Umbilical cord (tissue), 1 donor: ENCODE measurements at regions not wholly inside any gene's neighbourhood (a gene's known extent, or its start where the extent isn't known, plus 50 kb on each side); places are given as distances from the start of the nearest gene placed in this dataset.

Experiments
- DNase-seq: peaks from one replicate; pipeline ENCODE4 v3.0.0-alpha.2; 2015; ENCODE audit warnings: low spot score

DNA sequence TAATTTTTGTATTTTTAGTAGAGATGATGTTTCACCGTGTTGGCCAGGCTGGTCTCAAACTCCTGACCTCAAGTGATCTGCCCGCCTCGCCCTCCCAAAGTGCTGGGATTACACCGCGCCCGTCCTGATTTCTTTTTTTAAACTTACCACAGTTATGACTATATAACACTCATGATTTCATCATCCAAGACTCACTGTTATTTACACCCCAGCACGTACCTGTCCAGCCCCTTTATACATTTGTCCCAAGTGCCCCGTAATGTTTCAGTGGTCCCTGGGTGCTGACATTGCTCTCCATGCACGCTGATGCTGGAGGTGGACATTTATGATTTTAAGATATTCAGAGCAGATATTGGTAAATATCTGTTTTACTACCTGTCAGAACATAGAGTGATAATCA lies 219.9 kb upstream of the GMDS start:
- no peak for DNase-seq

DNA sequence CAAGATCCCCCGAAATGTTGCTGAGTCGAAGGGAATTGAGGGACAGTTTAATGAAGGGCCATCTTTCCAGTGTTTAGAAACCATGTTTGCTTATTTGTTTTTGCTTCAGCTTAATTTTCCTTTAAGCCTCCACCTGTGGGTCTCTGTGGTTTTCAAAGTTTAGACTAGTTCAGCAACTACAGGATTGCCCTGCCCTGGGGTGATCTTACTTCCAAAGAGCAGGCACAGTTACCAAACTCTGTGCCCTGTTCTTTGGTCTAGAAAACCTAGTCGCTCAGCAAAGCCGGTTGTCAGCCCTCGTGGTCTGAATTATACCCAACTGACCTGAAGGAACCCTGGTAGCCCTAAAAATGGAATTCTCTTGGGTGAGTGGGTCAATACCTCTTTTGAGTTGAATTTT lies 219.2 kb upstream of the GMDS start:
- no peak for DNase-seq

DNA sequence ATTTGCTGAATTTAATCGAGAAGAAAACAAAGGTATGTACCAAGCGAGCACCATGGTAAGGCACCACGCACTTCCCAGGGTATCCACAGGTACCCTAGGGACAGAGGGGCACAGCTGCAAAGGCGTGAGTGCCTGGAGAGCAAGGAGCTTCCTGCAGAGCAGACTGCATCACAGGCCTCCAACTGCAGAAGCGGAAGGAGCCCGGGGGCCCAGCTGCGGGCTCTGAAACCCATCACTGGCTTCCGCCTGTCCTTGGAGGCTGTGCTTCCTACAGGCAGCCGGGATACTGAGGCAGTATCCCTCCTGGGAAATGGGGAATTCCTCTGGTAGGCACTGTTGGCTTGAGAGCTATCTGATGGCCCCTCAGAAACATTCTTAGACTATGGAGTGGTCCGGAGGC lies 217.4 kb upstream of the GMDS start:
- no peak for DNase-seq

DNA sequence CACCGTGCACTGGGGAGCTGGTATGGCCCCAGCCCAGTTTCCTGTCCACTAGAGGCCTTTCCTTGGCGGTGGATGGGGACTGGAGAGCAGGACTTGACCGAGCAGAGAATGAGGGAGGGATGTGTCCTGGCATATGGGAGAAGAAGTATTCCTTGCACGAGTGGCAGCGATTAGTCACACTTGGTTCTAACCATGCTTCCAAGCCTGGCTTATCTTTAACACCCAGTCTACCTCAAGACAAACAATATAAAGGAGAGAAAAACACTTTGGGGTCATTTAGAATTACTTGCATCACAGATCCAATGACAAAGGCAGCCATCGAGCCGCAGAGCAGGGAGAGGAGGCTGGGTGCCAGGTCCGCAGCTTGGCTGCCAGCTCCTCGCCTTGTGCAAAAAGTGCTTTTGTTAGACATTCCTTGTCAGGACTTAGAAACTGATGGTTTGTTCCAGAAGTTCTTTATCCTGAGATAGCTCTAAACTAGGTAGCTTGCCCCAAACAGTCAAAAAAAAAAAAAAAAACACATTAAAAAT lies 214.9 kb upstream of the GMDS start:
- DNase-seq, result no peak

DNA sequence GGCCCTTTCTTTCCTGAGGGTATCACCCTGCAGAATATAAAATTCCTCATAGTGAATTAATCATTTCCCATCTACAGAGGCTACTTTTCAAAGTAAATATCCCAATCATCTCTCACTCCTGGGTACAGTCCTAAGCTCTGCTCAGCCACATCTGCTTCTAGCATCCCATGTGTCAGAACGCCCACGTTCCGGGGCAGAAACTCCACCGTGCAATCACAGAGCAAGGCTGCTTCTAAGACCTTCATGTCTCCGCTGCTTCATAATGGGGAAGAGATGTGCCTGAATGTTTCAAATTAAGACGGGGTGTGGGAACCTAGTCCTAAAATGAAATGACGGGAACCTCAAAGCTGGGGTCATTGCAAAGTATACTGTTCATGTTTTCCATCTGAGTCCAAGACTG lies 208.8 kb upstream of the GMDS start:
- DNase-seq, result no peak

DNA sequence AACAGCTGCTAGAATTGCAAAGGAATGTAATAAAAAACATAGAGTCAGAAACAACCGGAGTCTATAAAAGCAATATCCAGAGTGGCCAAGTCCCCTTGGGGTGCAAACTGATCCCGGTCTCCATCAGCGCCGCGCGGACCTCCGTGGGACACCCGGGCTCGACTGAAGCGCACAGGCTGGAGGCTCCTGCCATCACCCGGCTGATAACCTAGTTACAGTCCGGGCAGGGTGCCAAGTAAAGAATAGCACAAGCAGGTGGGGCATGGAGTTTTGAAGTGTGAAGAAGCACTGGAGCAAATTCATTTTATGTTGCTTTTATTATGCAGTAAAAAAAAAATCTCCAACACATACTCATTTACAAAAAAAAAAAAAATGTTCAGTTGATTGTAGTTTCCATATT lies 205.1 kb upstream of the GMDS start:
- peak; percentile 33 for DNase-seq

DNA sequence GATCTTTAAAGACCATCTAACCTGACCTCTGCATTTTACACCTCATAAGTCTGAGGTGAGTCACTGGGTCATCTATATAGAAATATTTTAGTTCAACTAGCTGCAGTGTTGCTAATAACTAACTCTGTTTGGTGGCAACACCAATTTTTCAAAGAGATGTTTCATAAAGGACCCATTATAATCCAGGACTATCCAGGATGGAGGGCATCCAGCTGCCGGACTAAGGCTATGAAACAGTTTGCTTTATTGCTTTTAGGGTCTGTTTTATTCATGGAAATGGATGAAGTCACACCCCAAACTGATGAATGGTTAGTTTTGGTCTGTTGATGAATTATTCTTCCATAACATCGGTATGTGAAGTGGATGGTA lies 204.2 kb upstream of the GMDS start:
- no peak for DNase-seq

DNA sequence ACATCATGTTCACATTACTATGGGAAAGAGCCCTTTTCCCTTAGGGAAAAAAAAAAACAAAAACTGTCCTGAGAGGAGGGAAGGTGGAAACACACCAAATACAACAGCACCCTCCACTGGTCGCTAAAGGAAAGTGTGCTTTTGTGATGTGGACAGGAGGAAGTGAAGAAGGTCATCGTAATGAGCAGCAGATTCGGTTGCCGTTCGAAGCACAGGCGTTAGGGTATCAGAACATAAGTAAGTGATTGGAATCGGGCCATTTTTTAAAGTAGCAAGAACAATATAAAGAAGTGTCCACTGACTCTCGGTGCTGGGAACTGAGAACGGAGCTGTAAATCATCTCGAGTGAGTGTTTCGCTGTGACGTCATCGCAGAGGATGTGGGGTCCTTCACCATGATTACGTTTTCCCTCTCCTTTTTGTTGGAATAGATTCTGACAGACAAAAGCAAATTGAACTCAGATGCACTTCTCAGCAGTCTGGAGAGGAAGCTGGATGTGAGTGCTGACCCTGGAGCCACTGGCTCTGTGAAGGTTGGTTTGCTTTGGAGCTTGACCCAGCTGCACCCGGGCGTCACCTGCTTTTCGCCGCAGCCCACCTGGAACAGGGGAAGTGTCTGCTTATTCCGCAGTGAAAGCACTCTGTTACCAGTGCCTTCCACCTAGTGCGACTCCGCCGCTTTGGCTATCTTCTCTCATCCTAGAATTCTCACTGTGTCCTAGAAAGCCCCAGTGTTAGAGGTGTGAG lies 203.6 kb upstream of the GMDS start:
- peak; percentile 65 for DNase-seq

DNA sequence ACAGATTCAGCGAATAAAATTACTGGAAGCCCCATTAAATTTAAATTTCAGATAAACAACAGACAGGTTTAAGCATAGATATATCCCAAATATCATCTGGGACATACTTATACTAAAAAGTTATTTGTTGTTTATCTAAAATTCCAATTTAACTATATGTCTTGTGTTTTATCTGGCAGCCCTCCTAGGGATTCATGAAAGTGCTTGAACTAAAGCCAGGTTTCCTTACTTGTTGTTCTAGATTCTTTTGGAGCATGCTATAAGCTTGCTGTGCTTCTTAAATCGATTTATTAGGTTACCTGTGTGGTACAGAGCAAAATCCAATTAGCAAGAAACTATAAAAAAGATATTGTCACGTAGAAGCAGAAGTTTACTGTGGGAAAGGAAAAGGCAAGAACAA lies 202.5 kb upstream of the GMDS start:
- DNase-seq, result no peak

DNA sequence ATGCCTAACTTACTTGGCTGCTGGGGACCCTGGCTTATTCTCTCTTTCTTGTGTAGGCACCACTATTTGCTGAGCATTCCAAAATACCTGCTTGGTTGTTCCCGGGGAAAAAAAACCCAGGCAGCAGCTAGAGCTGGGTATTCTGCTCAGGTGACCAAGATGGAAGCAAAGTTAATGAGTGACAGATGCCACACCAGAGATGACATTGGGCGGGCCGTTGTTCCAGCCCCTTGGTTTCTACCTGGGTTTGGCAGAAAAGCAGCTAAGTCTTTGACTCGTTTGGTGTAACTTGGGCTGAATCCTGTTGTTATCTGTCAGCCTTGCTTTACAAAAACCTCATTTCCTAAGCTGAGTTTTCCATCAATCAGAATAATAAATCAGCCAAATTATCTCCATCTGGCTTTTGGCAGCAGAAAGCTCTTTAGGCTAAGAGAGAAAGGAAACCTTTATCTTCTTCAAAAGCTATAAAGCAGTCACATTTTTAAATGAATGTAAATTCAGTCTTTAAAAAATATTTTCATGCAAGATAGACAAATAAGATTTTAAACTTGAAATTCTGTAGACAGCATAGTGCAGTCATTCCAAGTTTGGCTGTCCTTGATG lies 202.0 kb upstream of the GMDS start:
- DNase-seq, result no peak

DNA sequence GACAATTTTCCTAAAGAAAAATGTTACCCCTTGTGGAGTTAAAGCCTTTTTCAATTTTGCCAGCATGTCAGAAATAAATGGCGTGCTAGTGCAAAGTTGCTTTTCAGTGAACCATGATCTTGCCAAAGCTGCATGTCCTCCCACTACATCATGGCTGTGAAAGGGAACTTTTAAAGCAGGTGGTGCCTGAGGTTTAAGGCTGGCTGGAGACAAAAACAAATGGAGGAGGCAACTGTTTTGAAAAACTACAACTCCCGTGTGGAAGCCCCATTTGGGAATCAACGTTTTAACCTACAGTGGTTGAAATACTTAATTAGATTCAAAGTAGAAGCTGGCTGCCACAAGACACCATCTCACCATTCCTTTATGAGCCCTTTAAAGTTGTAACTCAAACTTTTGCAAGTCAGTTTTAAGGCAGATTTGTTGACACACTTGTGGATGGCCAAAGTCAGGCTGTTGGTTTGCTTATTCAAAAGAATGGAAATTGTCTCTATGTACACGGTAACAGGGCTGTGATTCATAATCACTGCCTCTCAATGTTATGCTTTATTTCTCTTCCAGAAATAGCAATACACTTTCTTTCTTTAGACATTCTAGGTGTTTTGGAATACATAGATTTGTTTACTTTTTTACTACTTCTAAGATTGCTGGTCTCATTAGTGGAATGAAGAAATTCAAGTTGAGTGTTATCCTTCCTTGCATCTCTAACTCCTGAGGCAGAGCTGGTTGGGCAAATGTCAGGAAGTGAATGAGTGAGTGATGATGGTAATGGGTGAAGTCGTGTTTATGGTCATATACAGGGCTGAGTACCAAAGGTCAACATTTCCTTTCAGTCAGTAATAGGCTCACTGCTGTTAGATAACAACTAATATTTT lies 196.4 kb upstream of the GMDS start:
- peak; percentile 13 for DNase-seq

DNA sequence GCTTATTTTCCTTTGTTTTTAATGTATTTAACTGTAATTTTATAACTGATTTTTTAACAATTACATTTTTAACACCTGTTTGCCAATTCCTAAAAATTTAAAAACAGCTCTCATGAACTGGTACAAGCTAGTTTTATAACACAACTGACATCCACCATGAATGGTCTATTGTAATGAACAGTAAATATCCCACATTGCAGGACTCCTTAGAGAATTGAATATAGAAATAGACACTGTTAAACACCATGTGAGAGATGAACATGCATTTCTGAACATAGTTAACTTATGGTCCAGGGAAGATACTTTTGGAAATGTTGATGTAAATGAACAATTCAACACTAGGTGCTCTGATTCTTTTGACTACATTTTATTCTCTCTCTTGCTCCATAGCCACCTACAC lies 195.1 kb upstream of the GMDS start:
- DNase-seq, result no peak

DNA sequence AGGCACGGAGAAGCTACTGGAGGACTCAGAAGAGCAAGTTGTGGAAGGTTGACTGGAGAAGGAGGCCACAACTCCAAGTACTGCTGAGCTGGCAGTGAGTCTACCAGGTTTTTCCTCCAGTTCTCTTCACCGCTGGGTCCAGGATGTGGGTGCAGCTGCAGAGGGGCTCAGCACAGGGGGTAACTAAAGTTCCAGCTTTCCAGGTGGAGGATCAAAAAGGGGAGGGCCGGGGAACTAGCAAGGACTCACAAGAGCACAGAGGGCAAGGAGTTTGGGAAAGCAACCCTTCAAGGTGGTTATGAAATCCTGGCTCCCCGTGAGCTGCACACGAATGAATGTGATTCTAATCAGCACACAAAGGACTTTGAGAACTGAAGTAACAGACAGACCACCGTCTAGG lies 194.2 kb upstream of the GMDS start:
- DNase-seq, result no peak

DNA sequence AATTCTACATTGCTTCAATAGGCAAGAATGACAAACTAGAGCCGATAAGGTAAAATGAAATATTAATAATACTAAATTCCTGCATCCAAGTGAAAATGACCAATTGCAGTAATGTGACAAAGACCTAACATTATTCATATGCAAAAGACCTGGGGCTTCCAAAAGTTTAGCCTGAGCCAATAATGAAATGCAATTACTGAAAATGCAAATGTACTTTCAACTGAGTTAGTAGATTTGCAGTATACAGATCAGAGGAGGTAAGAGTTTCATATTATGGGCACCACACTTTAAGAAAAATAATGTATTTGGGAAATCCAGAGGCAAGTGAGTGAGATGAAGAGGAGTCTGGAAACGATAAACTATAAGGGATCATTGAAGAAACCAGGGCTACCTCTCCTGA lies 193.7 kb upstream of the GMDS start:
- DNase-seq, result no peak

DNA sequence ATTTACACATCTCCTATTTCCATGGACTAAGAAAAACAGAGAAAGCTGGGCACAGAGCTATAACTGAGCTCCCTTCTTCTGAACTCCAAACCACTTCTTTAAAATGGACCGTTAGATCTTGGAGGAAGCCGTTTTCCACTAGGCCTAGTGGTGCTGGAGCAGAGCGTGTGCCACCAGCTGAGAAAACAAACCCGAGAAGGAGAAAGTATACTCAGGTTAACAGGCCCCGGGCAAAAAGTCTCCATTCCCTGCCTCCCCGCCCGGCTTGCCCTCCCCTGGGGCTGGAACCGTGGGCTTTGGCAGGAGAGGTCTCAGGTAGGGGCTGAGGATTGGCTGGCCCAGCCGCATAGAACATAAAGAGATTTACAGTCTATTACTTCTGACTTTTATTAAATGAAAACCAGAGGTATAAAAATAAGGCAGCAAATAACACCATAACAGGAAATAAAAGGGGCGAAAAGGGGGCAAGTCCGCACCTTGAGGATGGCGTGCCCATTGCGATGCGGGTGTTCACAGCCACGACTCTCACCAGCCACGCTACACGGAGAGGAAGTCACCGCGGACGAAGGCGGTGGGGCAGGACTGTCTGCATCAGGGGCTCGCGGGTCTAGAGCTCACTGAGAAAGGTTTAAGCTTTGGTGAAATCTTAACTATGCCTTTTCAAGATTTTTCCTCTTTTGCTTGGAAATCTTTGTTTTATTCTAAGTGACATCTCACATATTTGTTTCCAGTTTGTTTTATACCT lies 191.2 kb upstream of the GMDS start:
- DNase-seq, result no peak

DNA sequence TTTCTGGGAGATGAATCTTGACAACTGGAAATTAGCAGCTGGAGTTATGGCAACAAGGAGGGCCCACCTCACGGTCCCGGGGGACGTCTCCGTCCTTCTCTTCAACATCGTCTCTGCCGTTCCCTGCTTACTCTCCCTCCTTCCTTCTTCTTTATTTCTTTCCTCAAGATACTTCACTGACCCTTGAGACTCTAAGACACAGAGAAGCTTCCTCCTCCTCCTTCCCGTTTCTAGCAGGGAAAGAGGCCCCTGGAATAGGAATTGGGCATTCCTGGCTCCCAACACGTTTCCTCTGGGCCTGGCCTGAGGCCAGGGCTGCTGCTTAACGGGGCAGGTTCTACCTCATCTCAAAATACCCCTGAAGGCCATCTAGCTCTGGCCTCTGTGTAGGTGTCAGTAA lies 189.9 kb upstream of the GMDS start:
- DNase-seq, result no peak

DNA sequence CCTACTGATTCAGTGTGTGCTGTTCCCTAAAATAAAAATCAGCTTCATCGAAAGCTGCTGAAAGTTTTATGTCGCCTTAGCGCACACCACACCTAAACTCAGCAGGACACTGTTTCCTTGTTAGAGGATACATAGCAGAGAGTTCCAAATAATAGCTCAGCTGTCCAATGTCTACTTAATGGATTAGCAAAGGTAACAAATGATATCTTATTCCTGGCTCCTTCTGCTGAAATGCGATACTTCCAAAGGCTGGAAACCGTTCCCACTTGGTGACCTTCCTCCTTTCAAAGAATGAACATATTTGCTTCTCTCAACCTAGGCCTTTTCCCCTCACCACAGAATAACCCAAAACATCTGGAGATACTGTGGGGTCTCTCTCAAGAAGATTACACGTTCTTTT lies 189.5 kb upstream of the GMDS start:
- no peak for DNase-seq

DNA sequence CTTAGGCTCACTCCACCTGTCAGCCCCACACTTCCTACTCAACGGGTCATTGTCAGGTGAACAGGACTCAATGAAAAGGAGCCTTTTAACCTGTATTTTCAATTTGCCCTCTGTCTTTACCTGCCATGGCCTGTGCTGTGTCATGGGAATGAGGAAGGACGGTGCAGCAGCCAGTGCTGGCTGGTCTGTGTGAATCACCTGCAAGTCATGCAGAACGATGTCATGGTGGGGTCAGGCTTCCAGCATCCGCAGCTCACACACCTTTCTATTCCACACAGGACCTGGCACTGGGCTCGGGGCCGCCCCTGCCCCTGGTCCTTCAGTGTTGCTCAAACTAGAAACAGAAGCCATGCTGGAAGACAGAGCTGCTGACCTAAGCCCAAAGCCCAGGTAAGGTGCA lies 188.7 kb upstream of the GMDS start:
- peak; percentile 31 for DNase-seq

DNA sequence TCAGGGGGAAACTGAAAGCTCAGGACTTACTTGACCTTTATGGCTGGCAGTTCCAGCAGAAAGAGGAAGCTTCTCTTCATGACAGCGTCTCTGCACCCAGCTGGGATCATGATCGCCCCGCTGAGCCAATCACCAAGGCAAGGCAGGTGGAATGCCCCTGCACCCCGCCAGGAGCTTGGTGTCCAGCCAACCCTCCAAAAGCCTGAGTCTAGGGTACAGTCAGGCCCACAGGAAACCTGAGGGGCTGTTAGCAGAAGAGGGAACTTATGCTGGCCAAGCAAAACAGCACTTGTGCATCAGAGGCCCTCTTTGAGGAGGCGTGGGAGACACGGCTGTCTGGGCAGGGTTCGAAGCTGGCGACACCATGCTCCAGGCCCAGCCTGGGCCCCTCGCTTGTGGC lies 188.3 kb upstream of the GMDS start:
- DNase-seq, result no peak

DNA sequence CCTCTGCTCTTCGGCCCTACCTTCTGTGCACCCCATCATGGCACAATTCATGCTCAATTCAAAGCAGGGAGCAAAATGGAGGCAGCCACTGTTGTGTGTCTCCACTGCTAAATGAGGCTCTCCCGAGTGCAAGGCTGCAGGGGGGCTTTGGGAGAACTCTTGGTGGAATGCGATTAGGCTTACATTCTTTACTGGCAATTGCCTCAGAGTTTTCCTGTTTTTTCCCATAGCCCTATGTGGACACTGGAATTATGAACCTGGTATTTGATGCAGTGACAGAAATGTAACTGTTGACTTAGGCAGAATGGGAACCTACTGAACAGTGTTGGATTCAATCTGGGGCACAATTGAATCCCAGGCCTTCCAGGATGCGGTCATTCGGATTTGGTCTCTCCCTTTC lies 187.9 kb upstream of the GMDS start:
- no peak for DNase-seq

DNA sequence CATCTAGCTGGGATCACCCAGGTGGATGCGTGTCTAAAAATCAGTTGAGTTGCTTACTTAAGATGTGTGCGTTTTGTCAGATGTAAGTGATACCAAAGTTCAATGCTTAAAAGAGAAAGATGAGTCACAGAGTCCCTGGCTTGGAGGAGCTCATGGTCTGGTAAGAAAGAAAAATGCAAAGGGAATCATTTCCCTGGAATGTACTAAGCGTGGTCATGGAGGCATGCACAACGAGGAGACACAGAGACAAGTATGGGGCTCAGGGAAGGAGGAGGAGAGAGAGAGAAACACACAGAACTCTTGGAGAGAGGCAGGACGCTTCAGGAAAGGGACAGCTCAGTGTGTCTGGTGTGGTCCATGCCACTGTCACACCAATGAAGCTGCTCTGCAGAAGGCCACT lies 186.9 kb upstream of the GMDS start:
- DNase-seq, result peak; percentile 75

DNA sequence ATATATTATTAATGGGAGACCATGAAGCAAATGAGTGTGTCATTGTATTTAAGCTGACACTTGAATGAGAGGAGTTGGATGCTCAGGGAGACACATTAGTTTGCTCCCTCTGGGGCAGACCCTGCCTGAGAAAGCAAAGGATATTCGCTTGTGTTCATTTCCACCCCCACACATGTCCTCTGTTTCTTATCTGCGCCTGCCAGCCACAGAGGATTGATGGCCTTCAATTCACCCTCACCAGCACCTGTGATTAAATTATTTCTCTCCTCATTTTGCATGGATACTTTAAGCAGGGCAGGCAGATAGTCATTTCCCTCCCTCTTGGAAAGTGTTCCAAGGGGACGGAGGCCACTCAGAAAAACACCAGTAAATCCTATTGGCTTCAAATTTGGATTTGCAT lies 185.2 kb upstream of the GMDS start:
- DNase-seq, result no peak
